Stimulated activated CD8-positive, alpha-beta memory T cell treated with anti-CD3 and anti-CD28 coated beads, Interleukin-7, amount 100 ng/mL, for 48 hours (primary cell): ENCODE measurements at regions not wholly inside any gene's neighbourhood (a gene's known extent, or its start where the extent isn't known, plus 50 kb on each side); places are given as distances from the start of the nearest gene placed in this dataset.

Experiments used
- DNase-seq, 2 donors: peaks; one replicate each; pipeline ENCODE4 v3.0.0-alpha.2; 2020; ENCODE audit warnings: low read depth in 1 of 2; ENCODE audit errors: extremely low read depth in 1 of 2

DNA sequence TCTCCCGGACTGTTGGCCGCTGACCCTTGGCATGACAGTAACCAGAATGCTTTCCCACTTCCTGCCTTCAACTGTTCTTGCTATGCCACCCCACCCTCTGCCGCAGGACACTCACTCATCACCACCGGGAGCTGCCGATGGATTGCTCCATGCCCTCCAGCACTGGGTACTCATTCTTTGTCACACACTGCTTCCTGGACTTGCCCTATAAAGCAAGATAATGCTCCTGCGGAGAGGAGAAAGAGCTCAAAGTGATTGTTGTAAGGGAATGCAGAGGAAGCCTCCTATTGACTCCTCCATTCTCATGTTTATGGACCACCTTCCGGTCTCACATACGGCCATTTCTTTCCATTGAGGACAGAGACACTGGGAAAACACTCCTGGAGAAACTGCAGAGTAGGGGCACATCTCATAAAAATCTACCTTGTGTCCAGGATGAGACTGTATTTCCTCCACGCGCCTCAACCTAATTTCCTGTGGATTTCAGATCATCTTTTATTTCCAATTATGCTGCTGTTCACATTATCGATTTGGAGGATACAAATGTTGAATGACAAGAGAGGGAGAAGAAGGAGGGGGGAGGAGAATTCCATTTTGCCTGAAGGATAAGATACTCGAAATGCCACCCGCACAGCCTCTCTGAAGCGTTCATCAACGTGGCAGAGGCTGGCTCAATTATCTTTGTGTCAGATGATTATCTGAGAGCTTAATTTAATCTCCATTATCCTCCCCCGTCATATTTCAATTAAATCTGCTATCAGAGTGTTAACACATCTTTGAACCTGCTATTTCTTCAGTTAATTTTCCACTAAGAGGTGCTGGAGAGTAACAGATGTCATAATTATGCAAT is 486.1 kb upstream of the SALL1 start:
- DNase-seq: no peak

GRCh38 chr16:51635181-51635580 is 484.1 kb upstream of the SALL1 start:
- no peak for DNase-seq

DNA sequence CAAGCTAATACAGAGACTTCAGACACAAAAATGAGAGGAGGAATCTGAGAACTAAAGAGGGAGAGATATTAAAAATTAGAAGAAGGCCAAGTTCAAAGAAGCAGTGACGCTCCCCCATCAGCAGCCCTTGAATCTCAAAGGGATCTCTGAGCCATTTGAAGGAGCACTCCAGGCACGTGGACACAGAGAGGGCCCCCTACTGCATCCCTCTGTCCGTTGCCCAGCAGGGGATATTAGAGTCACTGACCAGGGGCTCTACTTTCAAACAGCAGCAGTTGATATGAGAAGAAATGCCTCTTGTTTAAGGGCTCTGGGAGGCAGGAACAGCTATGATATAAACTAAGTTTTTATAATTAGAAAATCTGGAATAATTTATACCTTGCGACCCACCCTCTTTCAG is 479.0 kb upstream of the SALL1 start:
- DNase-seq: no peak

DNA sequence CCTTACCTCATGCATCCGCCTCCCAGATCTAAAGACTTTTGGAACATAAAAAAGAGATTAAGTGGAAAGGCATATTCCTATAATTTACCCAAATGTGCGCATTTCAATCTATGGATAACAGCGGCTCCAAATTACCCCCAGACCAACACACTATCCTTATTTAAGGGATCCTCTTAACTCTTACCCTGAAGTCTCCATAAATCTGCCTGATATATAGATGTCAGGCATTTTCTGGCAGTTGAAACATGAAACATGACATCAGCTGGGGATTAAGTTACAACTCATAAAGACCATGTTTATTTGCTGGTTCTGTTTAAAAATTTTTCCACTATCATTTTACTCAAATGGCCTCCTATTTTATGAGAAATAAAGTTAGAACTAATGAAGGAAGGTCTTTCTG is 478.5 kb upstream of the SALL1 start:
- no peak for DNase-seq

- no peak for DNase-seq
These were observed 473.2 kb upstream of the SALL1 start for GRCh38 chr16:51624080-51624775.

GRCh38 chr16:51621610-51622009 is 470.5 kb upstream of the SALL1 start:
- no peak for DNase-seq

DNA sequence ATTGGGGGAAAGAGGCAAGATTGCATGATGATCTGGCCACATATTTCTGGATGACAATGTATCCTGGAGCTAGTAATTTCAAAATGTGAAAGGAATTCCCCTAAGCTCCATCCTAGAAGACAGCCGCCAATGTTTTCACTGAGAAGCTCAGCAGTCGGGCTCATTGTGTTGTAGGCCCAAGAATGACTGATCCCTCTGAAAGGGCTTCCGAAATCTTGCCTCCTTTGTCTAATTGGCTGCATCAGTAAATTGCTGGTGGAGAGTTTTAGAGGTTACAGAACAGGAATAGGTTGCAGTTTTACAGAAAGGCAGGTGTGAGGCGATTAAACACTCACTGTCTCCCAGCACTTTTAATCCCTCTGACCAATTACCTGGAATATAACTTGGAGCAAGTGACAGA is 464.1 kb upstream of the SALL1 start:
- DNase-seq: no peak

DNA sequence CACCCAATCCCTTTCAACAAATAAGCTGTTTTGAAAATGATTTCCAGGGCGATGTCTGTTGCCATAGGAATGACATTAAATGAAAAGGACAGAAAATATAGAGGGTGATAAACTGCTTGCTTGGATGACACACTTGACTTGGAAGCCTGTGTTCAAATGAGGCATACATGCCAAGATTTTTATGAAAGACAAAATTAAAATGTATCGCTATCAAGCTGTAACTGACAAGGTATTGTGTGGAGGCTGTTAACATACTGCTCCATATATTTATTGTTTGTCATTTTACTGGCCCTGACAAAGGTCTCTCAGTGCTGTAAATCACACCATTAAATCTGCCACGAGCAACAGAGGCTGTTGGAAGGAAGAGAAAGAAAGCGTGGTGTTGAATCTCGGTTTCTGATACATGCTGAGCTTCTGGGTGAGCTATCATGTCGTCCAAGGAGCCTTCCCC is 456.2 kb upstream of the SALL1 start:
- no peak for DNase-seq

DNA sequence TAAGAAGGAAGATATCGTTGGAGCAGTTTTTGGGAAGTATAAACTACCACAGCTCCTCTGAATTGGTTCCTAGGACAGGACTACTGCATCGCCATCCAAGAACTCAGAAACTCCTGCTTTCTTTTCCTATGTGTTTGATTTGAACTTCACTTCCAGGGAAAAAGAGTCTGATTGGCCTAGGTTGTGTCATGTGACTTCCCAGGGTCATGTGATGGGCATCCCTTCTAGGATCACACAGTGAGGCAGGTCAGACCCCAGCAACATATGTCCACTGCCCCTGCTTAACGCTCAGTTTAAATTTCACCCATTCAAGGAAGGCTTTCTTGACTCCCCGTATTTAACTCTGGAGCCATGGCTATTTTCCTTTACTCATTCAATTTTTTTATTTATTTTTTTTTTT is 445.2 kb upstream of the SALL1 start:
- no peak for DNase-seq

DNA sequence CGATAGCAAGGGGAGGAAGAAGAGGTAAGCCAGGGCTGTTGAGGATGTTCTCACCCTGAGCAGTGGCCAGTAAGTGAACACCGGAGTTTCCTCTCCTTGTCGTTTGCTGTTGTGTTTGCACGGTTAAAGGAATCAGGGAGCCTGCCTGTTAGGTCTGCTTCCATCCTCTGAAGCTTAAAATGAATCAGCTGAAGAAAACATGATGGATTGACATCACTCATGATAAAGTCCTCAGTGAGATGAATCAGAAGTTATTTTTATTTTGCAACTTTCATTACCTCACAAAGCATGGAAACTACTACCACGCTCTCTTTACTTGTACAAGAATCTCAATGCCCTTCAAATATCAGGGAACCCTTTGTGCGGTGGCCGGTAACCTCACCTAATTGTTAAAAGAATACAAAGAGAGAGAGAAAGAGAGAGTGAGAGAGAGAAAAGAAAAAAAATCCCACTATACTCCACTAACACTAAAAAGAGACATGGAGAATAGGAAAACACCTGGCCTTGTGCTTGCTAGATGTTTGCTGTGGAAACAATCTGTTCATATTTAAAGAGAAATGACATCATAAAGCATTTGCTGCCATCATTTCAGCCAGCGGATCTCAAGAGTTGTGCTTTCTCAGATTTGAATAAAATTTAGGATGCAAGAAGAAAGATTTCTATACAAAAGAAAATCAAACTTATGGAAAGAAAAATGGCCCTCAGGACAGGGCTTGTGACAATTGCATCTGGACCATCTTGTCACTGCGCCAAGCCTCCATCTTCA is 441.6 kb upstream of the SALL1 start:
- DNase-seq: no peak

GRCh38 chr16:51592001-51592501 is 441.0 kb upstream of the SALL1 start:
- no peak for DNase-seq

GRCh38 chr16:51591480-51591879 is 440.4 kb upstream of the SALL1 start:
- DNase-seq: no peak

GRCh38 chr16:51579652-51580360 is 428.7 kb upstream of the SALL1 start:
- no peak for DNase-seq

- DNase-seq: no peak
These were observed 426.7 kb upstream of the SALL1 start for GRCh38 chr16:51577621-51578303.

DNA sequence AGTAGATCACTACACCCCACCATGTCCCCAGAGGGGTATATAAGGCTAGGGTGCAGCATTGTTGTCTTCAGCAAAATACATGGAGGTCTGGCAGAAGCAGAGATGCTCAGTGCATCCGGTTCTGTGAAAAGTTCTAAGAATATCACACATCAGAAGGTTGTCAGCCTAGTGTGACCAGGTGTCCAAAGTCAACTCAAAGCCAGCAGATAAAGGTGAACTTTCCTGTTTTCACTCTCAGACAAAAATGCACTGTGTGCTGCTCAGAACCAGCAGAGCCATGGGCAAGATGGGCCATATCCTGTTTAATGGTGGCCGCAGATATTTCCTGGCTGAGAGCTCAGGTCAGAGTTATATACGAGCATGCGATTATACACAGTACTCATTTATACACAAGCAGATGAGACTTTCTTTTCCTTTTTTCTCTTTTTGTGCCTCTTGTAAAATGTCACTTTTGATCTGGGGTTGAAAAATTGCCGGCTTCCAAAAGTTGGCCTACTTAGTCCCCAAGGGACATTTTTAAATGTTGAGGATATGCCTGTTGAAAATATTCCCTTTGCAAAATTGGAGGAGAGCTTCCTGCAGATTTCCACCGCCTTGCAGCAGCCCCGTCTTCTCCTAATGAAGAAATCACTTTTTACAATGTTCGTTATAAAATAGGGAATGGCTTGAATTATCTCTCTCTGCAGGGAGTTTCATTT is 425.6 kb upstream of the SALL1 start:
- no peak for DNase-seq

- no peak for DNase-seq
These were observed 422.1 kb upstream of the SALL1 start for GRCh38 chr16:51573191-51573590.

DNA sequence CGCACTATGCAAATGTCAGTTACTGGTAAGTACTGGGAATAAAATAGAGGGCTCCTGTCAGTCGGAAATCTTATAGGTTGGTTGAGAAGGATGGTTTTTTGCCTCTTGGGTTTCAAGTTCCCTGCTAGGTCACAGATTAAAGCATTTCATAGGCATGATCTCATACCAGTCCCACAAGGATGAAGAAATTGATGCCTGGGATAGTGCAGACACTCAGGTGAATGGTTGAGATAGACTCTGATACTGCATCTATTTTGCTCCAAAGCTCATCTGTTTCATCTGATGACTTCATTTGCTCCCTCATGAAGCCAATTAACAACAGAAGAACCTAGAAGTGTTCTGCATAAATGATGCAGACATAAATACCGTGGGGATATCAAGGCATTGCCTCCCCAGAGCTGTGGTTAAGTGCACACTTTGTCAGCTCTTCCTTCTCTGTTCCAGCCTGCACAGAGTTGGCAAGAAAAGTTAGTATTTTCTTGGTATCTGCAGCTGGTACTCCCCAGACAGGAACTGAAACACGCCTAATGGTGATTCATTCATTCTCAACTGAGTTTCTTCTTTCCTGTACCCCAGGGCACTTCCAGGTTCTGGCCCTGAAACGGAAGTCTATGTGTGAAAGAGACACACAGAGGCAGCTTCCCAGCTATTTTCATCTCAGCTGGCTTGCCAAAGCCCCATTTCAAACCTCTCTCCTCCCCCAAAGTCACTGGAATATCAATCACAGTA is 418.3 kb upstream of the SALL1 start:
- DNase-seq: no peak

GRCh38 chr16:51567911-51568310 is 416.8 kb upstream of the SALL1 start:
- no peak for DNase-seq

- no peak for DNase-seq
These were observed 414.1 kb upstream of the SALL1 start for GRCh38 chr16:51565184-51565583.
